ENCODE measurements at regions not wholly inside any gene's neighbourhood (a gene's known extent, or its start where the extent isn't known, plus 50 kb on each side); places are given as distances from the start of the nearest gene placed in this dataset.

DNA sequence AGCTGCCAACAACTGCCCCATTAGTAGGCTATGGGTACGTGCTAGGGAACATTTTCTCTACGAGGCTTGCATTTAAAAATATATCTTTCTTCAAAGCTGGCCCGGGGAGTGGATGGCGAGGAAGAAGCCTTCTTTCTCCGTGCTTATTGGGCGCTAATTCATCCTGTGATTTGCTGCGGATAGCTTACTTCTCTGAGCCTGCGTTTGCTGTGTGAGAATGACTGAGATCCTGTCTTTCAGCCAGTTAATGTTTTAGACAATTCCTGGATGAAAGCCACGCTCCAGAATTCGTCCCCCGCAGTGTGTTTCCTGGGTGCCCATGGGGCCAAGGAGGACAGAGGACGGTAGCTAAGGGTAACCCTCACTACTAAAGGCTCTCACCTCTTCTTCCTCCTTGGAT lies 57.8 kb upstream of the TARBP1 start:
- no peak for DNase-seq (ENCODE audit: low read depth in 2 of 2)

GRCh38 chr1:234535763-234536515 lies 57.0 kb upstream of the TARBP1 start:
- DNase-seq (ENCODE audit: low read depth in 2 of 2): no peak

GRCh38 chr1:234535218-234535617 lies 56.2 kb upstream of the TARBP1 start:
- DNase-seq (ENCODE audit: low read depth in 2 of 2): no peak

DNA sequence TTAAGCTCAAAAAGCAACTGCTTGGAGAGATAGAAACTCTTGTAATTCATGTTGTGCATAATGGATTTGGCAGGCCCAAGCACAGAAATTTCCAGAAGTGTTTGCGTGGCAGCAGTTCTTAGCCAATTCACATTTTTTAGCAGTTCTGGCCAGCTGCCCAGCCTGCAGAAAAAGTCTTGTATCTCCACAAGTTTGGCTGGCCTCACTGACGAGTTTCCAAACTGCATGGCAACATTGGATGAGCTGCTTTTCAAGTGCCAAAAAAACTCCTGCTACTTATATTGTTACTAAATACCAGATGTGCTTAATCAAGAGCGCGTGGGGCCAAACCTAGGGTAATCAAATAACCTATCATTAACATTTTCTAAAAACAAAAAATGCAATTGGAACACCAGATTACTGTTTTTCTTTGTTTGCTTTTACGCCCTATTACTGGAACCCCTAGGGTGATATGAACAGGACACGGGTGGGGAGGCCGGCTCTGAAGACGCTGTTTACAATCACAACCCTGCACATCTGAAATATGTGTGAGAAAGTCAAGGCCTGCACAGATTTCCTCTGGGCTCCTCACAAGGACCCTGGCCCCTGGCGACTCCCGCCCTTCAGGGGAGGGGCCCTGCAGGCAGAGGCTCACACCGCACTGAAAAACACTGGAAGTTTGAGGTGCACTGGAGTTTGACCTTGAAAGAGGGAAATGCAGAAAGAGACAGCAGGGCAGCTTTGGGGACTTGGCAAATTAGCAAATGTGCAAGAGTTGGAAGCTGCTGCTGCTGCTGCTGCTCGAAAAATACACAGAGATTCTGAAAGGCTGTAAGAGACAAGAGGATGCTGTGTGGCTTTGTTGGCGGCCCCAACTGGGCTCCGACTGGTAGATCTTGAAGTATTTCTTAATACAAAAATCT lies 55.2 kb upstream of the TARBP1 start:
- DNase-seq (ENCODE audit: low read depth in 2 of 2): no peak

GRCh38 chr1:234533034-234533891 lies 54.3 kb upstream of the TARBP1 start:
- DNase-seq (ENCODE audit: low read depth in 2 of 2): no peak

DNA sequence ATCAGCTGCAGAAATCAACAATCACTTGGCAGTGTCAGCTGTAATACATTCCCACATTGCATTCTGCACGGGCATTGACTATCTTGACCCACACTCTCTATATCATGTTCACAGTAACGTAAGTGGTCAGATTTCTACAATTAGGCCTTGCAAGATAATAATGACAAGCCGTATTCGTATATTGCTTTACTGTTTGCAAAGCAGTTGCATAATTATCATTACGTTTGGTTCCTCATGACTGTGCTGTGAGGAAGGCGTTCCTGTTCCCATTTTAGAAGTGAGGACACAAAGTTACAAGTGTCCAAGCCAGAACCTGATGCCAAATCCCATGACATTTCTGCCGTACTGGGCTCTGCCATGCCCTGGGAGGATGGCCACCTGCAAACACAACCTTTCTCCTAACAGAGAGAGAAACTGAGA lies 53.5 kb upstream of the TARBP1 start:
- no peak for DNase-seq (ENCODE audit: low read depth in 2 of 2)

GRCh38 chr1:234531151-234531635 lies 52.2 kb upstream of the TARBP1 start:
- no peak for DNase-seq (ENCODE audit: low read depth in 2 of 2)

DNA sequence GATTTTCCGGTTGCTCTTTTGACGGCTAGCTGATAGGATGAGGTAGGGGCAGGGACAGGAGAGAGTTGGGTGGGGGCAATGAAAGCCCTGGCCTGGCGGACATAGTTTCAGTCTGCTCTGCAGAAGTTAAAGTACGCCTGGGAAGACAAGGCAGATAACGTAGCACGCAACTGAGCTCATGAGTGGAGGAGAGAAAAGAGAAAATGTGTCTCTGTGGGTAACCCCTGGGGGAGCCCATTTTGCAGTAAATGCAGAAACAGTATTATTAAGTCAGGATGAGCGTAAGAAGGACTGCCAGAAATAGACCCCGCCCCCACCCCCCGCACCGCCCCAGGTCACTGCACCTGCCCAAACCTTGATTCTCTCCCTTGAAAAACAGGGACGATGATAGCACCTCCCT lies 51.7 kb upstream of the TARBP1 start:
- DNase-seq (ENCODE audit: low read depth in 2 of 2): no peak

GRCh38 chr1:234529950-234530237 lies 50.9 kb upstream of the TARBP1 start:
- DNase-seq (ENCODE audit: low read depth in 2 of 2): no peak

DNA sequence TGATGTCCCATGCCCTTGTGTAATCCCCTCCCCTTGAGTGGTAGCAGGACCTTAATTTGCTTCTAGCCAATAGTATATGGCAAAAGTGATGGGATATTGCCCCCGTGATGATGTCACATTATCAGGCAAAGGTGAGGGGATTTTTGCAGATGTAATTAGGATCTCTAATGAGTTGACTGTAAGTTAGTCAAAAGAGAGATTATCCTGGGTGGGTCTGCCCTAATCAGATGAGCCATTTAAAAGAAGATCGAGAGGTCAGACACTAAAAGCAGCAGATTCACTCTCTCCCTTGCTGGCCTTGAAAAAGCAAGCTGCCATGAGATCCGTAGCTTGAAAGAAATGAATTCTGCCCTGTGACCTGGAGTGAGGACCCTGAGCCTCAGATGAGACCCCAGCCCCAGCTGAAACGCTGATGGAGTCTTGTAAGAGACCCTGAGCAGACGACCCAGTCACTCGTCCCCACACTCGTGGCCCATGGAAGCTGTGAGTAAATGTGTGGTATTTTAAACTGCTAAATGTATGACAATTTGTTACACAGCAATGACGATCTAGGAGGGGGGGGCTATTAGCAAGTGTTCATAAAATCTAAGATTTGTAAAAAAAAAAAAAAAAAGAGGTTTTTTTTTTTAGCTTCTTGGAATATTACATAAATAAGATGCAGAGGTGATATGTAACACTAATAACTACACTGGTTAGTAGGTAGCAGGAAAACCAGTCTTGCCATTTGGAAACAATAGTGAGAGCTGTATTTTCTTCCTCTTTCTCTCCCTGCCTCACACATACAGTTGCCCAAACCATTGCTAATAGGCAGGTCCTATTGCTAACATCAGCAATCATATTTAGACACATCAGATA lies 50.3 kb upstream of the TARBP1 start:
- DNase-seq (ENCODE audit: low read depth in 2 of 2): no peak

Data from stimulated activated CD4-positive, alpha-beta T cell treated with anti-CD3 and anti-CD28 coated beads, Interleukin-1b, Interleukin-23, amount 100 ng/mL, for 4 hours (primary cell).